HG03103 (cell line): ENCODE measurements at regions not wholly inside any gene's neighbourhood (a gene's known extent, or its start where the extent isn't known, plus 50 kb on each side); places are given as distances from the start of the nearest gene placed in this dataset.

Source experiments
- ATAC-seq: cut with Tn5 transposase; IDR thresholded peaks from one replicate; pipeline ENCODE4 v1.9.1; 2021; ENCODE audit warnings: low read depth; ENCODE audit not compliant: unreplicated experiment

DNA sequence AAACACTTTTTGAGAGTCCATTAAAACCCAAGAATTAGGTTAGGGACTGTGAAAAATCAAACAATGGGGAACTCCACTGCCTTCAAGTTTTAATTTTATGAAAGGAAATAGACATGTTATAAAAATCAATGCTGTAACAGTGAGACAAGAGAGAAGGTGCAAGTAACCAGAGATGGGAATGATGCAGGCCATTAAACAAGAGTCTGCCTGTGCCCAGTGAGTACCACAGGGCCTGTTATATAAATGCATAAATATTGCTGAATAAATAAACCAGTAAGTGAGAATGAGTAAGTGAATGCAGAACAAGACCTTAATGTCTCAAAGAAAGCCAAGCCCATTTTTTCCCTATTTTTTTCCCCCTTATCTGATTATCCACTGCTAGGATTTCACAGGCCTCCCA is 53.3 kb upstream of the BMP2K start:
- ATAC-seq, result no peak
